Endometrial microvascular endothelial cells (primary cell): ENCODE measurements at regions not wholly inside any gene's neighbourhood (a gene's known extent, or its start where the extent isn't known, plus 50 kb on each side); places are given as distances from the start of the nearest gene placed in this dataset.

Source experiments
- in situ Hi-C: cut with HindIII; loops from 2 replicates; pipeline ENCODE4 v1.10.0; 2017; ENCODE audit warnings: low sequenced_read_pairs, low pct_unique_long_range_greater_than_20kb; ENCODE audit errors: inconsistent ontology term

- in situ Hi-C loops = loop anchor here (25.0 kb wide), 2 partner anchors 122 to 153 kb away; partner anchors contain the start of gene PAWR
These were observed 156.5 kb downstream of the PAWR start for GRCh38 chr12:79534029-79534867.

- in situ Hi-C loops = loop anchor here (25.0 kb wide), 2 partner anchors 121 to 154 kb away; partner anchors contain the start of gene PAWR
These were observed 157.9 kb downstream of the PAWR start for GRCh38 chr12:79532907-79533288.

DNA sequence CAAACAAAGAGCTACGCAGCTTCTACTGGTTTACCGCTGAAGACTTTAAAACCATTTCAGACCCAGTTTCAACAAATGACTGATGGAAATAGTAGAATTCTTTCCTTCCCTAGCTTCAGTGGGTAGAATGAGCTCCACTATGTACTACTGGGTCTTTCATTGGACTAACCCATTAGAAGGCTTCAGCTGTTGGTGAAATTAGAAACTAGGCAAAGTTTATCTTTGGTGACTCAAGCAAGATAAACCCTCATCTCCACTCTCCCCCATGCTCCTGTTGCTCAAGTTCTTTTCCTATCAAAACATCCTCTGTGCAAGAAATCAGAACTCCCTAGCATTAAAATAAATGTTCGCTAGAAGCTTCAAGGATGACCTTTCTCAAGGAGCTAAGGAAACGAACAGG, 159.2 kb downstream of the PAWR start:
- in situ Hi-C loops = loop anchor here (25.0 kb wide), 2 partner anchors 119 to 156 kb away; partner anchors contain the start of gene PAWR

DNA sequence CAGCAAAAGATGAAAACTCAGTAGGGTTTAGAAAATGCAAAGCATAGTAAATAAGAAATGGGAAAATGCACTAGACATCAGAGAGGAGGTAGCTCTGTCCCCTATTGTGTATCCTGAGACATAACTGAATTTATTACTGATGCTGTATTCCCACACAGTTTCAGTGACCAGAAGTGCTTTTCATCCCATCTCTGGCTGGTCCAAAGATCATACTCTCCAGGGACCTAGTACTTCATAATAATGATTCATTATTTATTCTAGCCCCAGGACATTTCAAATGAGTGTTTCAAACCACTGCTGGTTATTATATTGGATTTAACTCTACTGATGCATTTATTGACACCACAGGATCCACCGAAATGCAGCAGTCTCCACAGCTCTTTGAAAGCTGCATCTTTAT, 163.3 kb downstream of the PAWR start:
- in situ Hi-C loops = loop anchor here (25.0 kb wide), 2 partner anchors 115 to 160 kb away; partner anchors contain the start of gene PAWR

GRCh38 chr12:79525357-79525756, 165.4 kb downstream of the PAWR start:
- in situ Hi-C loops = loop anchor here (25.0 kb wide), 2 partner anchors 113 to 162 kb away; partner anchors contain the start of gene PAWR

DNA sequence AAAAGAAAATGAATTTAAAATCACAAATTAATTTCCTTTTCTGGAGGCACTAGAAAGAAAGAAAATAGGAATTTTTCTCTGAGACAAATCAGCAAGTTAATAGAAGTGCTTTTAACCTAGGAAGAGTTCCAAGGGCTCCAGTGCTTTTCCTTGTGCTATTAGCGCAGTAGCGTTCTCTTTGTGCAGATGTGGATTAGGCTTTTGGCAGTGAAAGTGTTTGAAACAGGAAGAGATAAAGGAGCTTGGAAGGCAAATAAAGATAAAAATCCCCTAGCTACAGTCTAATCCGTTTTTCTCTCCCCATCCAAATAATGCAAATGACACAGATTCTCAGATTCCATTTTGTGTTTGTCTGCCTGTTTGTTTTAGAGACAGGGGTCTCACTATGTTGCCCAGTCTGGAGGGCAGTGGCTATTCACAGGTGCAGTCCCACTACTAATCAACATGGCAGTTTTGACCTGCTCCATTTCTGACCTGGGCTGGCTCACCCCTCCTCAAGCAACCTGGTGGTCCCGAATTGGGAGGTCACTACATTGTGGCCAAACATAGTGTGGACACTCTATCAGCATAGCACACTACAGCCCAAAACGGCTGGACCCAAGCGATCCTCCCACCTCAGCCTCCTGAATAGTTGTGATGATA, 166.1 kb downstream of the PAWR start:
- in situ Hi-C loops = loop anchor here (25.0 kb wide), 2 partner anchors 112 to 163 kb away; partner anchors contain the start of gene PAWR

- in situ Hi-C loops = no loop called here
These were observed 167.8 kb downstream of the PAWR start for GRCh38 chr12:79522989-79523386.

DNA sequence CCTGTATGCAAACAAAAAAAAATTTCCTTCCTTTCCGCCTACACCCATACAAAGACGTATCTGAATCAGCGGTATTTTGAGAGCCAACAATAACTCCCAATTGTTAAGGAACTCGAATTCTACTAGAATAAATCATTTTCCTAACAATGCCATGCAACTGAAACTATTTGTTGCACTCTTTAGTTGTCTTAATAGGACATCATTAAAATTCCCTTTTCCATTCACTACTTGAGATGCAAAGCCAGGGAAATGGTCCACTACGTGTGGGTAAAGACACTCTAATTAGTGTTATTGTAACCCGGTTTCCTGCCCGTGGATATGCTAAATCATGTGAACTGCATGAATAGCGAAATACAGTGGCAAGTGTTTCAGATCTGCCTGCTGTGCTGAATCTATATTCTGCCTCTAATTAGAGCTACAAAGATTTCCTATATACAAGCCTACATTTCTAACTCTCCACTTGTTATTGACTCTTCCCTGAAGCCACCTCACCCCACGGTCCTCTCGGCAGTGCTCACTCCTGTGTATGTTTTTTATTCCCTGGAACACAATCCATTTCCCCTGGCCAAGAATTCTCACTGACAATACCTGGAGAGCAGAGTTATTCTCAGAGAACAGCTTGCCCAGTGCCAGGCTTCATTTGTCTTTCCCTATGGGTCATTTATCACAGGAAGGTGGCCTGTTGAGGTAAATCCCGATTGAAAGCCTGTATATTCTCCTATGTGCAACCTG, 168.3 kb downstream of the PAWR start:
- in situ Hi-C loops = no loop called here

- in situ Hi-C loops = no loop called here
These were observed 169.2 kb downstream of the PAWR start for GRCh38 chr12:79521576-79521975.

DNA sequence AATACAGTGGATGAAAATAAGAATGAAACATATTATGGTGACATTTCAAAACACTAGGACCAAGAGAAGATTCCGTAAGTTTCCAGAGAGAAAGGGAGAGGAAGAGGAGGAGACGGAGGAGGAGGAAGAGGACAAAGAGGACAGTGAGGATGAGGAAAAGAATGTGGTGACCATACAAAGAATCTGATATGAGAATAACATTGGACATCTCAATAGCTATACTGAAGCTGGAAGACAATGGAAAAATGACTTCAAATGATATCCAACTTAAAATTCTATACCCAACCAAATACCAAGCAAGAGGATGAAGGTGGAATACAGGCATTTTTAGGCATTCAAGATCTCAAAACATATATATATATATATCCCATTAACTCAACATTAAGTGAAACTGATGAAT, 173.4 kb downstream of the PAWR start:
- in situ Hi-C loops = no loop called here

DNA sequence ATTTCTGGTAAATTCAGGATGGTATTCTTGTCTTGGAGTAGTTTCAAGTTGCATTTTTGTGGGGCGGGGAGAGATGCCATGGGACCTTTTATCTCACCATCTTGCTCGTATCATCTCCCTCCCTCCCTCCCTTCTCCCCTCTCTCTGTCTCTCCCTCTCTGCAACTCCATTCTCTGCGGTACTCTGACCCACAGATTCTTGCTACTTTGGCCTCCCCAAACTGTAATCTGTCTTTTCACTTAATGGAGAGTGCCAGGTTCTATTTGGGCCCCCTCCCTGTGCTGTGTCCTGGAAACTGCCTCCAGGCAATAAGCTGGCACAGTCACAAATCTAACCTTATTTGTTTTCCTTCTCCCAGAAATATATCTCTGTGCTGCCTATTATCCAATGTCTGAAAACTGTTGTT, 175.2 kb downstream of the PAWR start:
- in situ Hi-C loops = no loop called here

GRCh38 chr12:79514730-79515529, 175.8 kb downstream of the PAWR start:
- in situ Hi-C loops = no loop called here

GRCh38 chr12:79512068-79512467, 178.7 kb downstream of the PAWR start:
- in situ Hi-C loops = no loop called here

DNA sequence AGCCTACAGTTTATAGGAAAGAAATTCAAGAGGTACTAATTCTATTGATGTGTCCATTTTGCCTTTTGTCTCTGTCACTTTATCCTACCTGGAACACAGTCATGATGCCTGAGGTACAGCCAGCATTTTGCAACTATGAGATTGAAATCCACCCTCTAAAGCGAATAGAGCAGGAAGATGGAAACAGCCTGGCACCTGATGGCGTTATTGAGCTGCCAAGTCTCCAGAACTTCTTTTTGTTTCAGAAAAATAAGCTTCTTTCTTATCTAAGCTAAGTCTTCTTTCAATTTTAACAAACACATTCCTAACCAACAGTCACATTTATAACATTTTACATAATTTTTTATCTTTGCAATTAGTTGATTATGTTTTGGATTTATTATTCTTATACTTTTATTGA, 182.1 kb downstream of the PAWR start:
- in situ Hi-C loops = no loop called here
